ENCODE measurements at regions not wholly inside any gene's neighbourhood (a gene's known extent, or its start where the extent isn't known, plus 50 kb on each side); places are given as distances from the start of the nearest gene placed in this dataset.

GRCh38 chr10:29736366-29737073 is 101.7 kb upstream of the SVIL start (continued):
- TF ChIP-seq GATAD2B (conservative IDR thresholded peaks at IDR 0.05; ENCODE audit: low read depth), result no peak
- TF ChIP-seq IRF4 (IDR thresholded peaks at IDR 0.05; ENCODE audit: low read depth, low read length), result no peak
- no peak for TF ChIP-seq BMI1 (IDR thresholded peaks at IDR 0.05; ENCODE audit: borderline replicate concordance)
- no peak for TF ChIP-seq ATF7 (IDR thresholded peaks at IDR 0.05; ENCODE audit: low read depth)
- no peak for TF ChIP-seq PML (IDR thresholded peaks at IDR 0.05; ENCODE audit: low read length)
- no peak for TF ChIP-seq BRCA1 (IDR thresholded peaks at IDR 0.05; ENCODE audit: low read depth, low read length)
- no peak for TF ChIP-seq CBX5 (IDR thresholded peaks at IDR 0.05; ENCODE audit: low read depth)
- TF ChIP-seq ZNF592 (IDR thresholded peaks at IDR 0.05), result no peak
- no peak for TF ChIP-seq BCL3 (IDR thresholded peaks at IDR 0.05; ENCODE audit: borderline replicate concordance, insufficient read depth, low read depth, low read length, poor library complexity, severe bottlenecking)
- no peak for TF ChIP-seq POLR2AphosphoS2 (IDR thresholded peaks at IDR 0.05; ENCODE audit: low read depth, low read length)
- no peak for TF ChIP-seq BACH1 (IDR thresholded peaks at IDR 0.05; ENCODE audit: borderline replicate concordance)
